OCI-LY7 (cell line): ENCODE measurements at regions not wholly inside any gene's neighbourhood (a gene's known extent, or its start where the extent isn't known, plus 50 kb on each side); places are given as distances from the start of the nearest gene placed in this dataset.

Experiments used
- CTCF ChIP-seq: fragments of 200-600 bp; sonication (generic); conservative IDR thresholded peaks from 2 replicates; pipeline ENCODE4 v1.5.1; 2014; ENCODE audit warnings: mild to moderate bottlenecking, antibody characterized with exemption, low read length, moderate library complexity, mixed read lengths
- EZH2phosphoT487 ChIP-seq: fragments of 200-600 bp; sonication (generic); IDR thresholded peaks from 2 replicates; pipeline ENCODE4 v1.6.1; 2018; ENCODE audit warnings: low read depth, borderline replicate concordance, mild to moderate bottlenecking, mixed run types, antibody characterized with exemption, low read length, moderate library complexity, mixed read lengths

GRCh38 chr2:118638453-118638852 is 209.0 kb downstream of the EN1 start:
- TF ChIP-seq CTCF (no peak), EZH2phosphoT487 (no peak)
